A673 (cell line): ENCODE measurements at regions not wholly inside any gene's neighbourhood (a gene's known extent, or its start where the extent isn't known, plus 50 kb on each side); places are given as distances from the start of the nearest gene placed in this dataset.

ENCODE experiments used
- BruUV-seq: library from RNA; stranded (reverse); fragments of 400-500 nt; replicated peaks from 2 replicates; lab custom pipeline; 2021; lab: Mats Ljungman, UMichigan
- CTCF ChIA-PET: fragments of 300-600 bp; sonication (Branson Sonifier 250); formaldehyde crosslinking; loops from one replicate; lab custom pipeline; 2022; ENCODE audit warnings: antibody characterized with exemption; lab: Charles Lee
- POLR2A ChIA-PET: fragments of 300-600 bp; sonication (Branson Sonifier 250); formaldehyde crosslinking; loops from one replicate; lab custom pipeline; 2022; ENCODE audit warnings: antibody characterized with exemption; ENCODE audit not compliant: low non-redundant PET; lab: Charles Lee
- DNase-seq: peaks from one replicate; pipeline ENCODE4 v3.0.0-alpha.2; 2015; ENCODE audit warnings: low spot score
- H3K27ac ChIP-seq: fragments of 200-600 bp; sonication (generic); 2 replicates; pipeline ENCODE4 v1.5.1; 2016; ENCODE audit warnings: mixed run types, low read depth, mild to moderate bottlenecking, mixed read lengths, antibody characterized with exemption, low read length; ENCODE audit not compliant: poor library complexity, severe bottlenecking
- H3K27me3 ChIP-seq: fragments of 200-600 bp; sonication (generic); replicated peaks from 2 replicates; pipeline ENCODE4 v1.6.1; 2017; ENCODE audit warnings: mixed run types, low read depth, mild to moderate bottlenecking, mixed read lengths, antibody characterized with exemption, low read length; ENCODE audit not compliant: insufficient read depth, poor library complexity
- H3K36me3 ChIP-seq: fragments of 200-600 bp; sonication (generic); 2 replicates; pipeline ENCODE4 v1.6.1; 2016; ENCODE audit warnings: mixed run types, mild to moderate bottlenecking, mixed read lengths, antibody characterized with exemption, low read length; ENCODE audit not compliant: insufficient read depth, poor library complexity, severe bottlenecking
- H3K4me1 ChIP-seq: fragments of 200-600 bp; sonication (generic); 2 replicates; pipeline ENCODE4 v1.6.1; 2017; ENCODE audit warnings: mixed run types, mild to moderate bottlenecking, mixed read lengths, antibody characterized with exemption, low read length; ENCODE audit not compliant: insufficient read depth, poor library complexity, severe bottlenecking
- H3K4me3 ChIP-seq: fragments of 200-600 bp; sonication (generic); 2 replicates; pipeline ENCODE4 v1.5.1; 2016; ENCODE audit warnings: low read depth, mixed run types, mild to moderate bottlenecking, mixed read lengths, low read length; ENCODE audit not compliant: poor library complexity, severe bottlenecking
- H3K9me3 ChIP-seq: fragments of 200-600 bp; sonication (generic); 2 replicates; pipeline ENCODE4 v1.6.1; 2016; ENCODE audit warnings: mixed run types, low read depth, mild to moderate bottlenecking, mixed read lengths, antibody characterized with exemption, low read length; ENCODE audit not compliant: poor library complexity, severe bottlenecking
- CTCF ChIP-seq: fragments of 300-800, 200-600 bp; sonication (generic); conservative IDR thresholded peaks from 2 replicates; pipeline ENCODE4 v1.5.1; 2017; ENCODE audit warnings: low read depth, mild to moderate bottlenecking, antibody characterized with exemption, low read length, moderate library complexity, mixed read lengths
- EZH2 ChIP-seq: fragments of 200-600 bp; sonication (generic); IDR thresholded peaks from 2 replicates; pipeline ENCODE4 v1.6.1; 2017; ENCODE audit warnings: borderline replicate concordance, low read depth, mild to moderate bottlenecking, mixed read lengths, antibody characterized with exemption, low read length; ENCODE audit not compliant: poor library complexity, severe bottlenecking
- intact Hi-C: fragments of 100-400 bp; cut with micrococcal nuclease; formaldehyde crosslinking; loops from one replicate; pipeline ENCODE4 v1.10.0; 2022; ENCODE audit not compliant: unreplicated experiment

GRCh38 chr5:142511358-142511757 lies 174.5 kb downstream of the FGF1 start:
- TF ChIP-seq EZH2 (no peak), CTCF (no peak)
- intact Hi-C loops, result no loop called here
- POLR2A ChIA-PET, result no interaction called here
- H3K27ac ChIP-seq, result no peak overlapping the region
- H3K4me3 ChIP-seq, result no peak overlapping the region
- no peaks in the 10 kb centered on the region for H3K27me3 ChIP-seq
- H3K9me3 ChIP-seq, result no peaks in the 10 kb centered on the region
- H3K36me3 ChIP-seq, result no peaks in the 10 kb centered on the region
- no TSS peak for BruUV-seq
- peaks cover 21% of the 10 kb centered on the region for H3K4me1 ChIP-seq
- CTCF ChIA-PET, result no interaction called here
- DNase-seq, result no peak

GRCh38 chr5:142509026-142509425 lies 176.9 kb downstream of the FGF1 start:
- ChIA-PET CTCF (no interaction called here), POLR2A (no interaction called here)
- no TSS peak for BruUV-seq
- intact Hi-C loops, result no loop called here
- no peaks in the 10 kb centered on the region for H3K36me3 ChIP-seq
- no peaks in the 10 kb centered on the region for H3K9me3 ChIP-seq
- H3K27me3 ChIP-seq, result no peaks in the 10 kb centered on the region
- no peak for TF ChIP-seq CTCF
- no peak for TF ChIP-seq EZH2
- H3K4me1 ChIP-seq, result peaks cover 21% of the 10 kb centered on the region
- H3K4me3 ChIP-seq, result no peak overlapping the region
- no peak for DNase-seq
- no peak overlapping the region for H3K27ac ChIP-seq

GRCh38 chr5:142508591-142508990 lies 177.3 kb downstream of the FGF1 start:
- no peaks in the 10 kb centered on the region for H3K27me3 ChIP-seq
- H3K4me3 ChIP-seq, result no peak overlapping the region
- H3K27ac ChIP-seq, result no peak overlapping the region
- no peaks in the 10 kb centered on the region for H3K36me3 ChIP-seq
- intact Hi-C loops, result no loop called here
- ChIA-PET CTCF (no interaction called here), POLR2A (no interaction called here)
- H3K9me3 ChIP-seq, result no peaks in the 10 kb centered on the region
- peak; percentile 29 for DNase-seq
- peaks cover 21% of the 10 kb centered on the region for H3K4me1 ChIP-seq
- no peak for TF ChIP-seq EZH2
- TF ChIP-seq CTCF, result no peak
- no TSS peak for BruUV-seq
